ENCODE measurements at regions not wholly inside any gene's neighbourhood (a gene's known extent, or its start where the extent isn't known, plus 50 kb on each side); places are given as distances from the start of the nearest gene placed in this dataset.

- Mint-ChIP-seq H3K9me3 (peaks cover 7% of the 10 kb centered on the region), H3K4me3 (no peak overlapping the region), H3K4me1 (peaks cover 16% of the 10 kb centered on the region), H3K27ac (no peak overlapping the region), H3K36me3 (ENCODE audit: low read depth) (peaks cover 7% of the 10 kb centered on the region), H3K27me3 (ENCODE audit: low read depth) (peaks cover 7% of the 10 kb centered on the region)
- no peak for TF ChIP-seq CTCF (IDR thresholded peaks at IDR 0.05; ENCODE audit: unreplicated experiment in 3 of 3)
Observed at GRCh38 chr1:113194846-113195830, 122.1 kb downstream of the LRIG2 start.

- H3K36me3 Mint-ChIP-seq (ENCODE audit: low read depth) = peaks cover 7% of the 10 kb centered on the region
- TF ChIP-seq CTCF (IDR thresholded peaks at IDR 0.05; ENCODE audit: unreplicated experiment in 3 of 3) = no peak
- H3K9me3 Mint-ChIP-seq = peaks cover 5% of the 10 kb centered on the region
- H3K4me3 Mint-ChIP-seq = peak overlapping the region in 1 of 3 experiments; percentile 26
- H3K4me1 Mint-ChIP-seq = peaks cover 9% of the 10 kb centered on the region
- peaks cover 3% of the 10 kb centered on the region for H3K27me3 Mint-ChIP-seq (ENCODE audit: low read depth)
- H3K27ac Mint-ChIP-seq = peak overlapping the region; percentile 60 to 78 (median 73)
Observed at GRCh38 chr1:113197719-113198330, 124.8 kb downstream of the LRIG2 start.

- Mint-ChIP-seq H3K9me3 (no peaks in the 10 kb centered on the region), H3K4me1 (peaks cover 9% of the 10 kb centered on the region), H3K36me3 (ENCODE audit: low read depth) (no peaks in the 10 kb centered on the region), H3K4me3 (no peak overlapping the region), H3K27ac (no peak overlapping the region), H3K27me3 (ENCODE audit: low read depth) (peaks cover 3% of the 10 kb centered on the region)
- TF ChIP-seq CTCF (IDR thresholded peaks at IDR 0.05; ENCODE audit: unreplicated experiment in 3 of 3) = no peak
Observed at GRCh38 chr1:113198806-113199205, 125.8 kb downstream of the LRIG2 start.

GRCh38 chr1:113199760-113200455, 126.9 kb downstream of the LRIG2 start:
- peak overlapping the region in 2 of 3 experiments; percentile 41 for H3K27ac Mint-ChIP-seq
- H3K27me3 Mint-ChIP-seq (ENCODE audit: low read depth) = peaks cover 3% of the 10 kb centered on the region
- H3K36me3 Mint-ChIP-seq (ENCODE audit: low read depth) = no peaks in the 10 kb centered on the region
- H3K4me3 Mint-ChIP-seq = no peak overlapping the region
- no peak for TF ChIP-seq CTCF (IDR thresholded peaks at IDR 0.05; ENCODE audit: unreplicated experiment in 3 of 3)
- no peaks in the 10 kb centered on the region for H3K9me3 Mint-ChIP-seq
- peaks cover 9% of the 10 kb centered on the region for H3K4me1 Mint-ChIP-seq

- no peak overlapping the region for H3K4me3 Mint-ChIP-seq
- H3K4me1 Mint-ChIP-seq = peaks cover 9% of the 10 kb centered on the region
- TF ChIP-seq CTCF (IDR thresholded peaks at IDR 0.05; ENCODE audit: unreplicated experiment in 3 of 3) = no peak
- H3K9me3 Mint-ChIP-seq = no peaks in the 10 kb centered on the region
- H3K27ac Mint-ChIP-seq = no peak overlapping the region
- H3K27me3 Mint-ChIP-seq (ENCODE audit: low read depth) = peaks cover 6% of the 10 kb centered on the region
- H3K36me3 Mint-ChIP-seq (ENCODE audit: low read depth) = no peaks in the 10 kb centered on the region
Observed at GRCh38 chr1:113201560-113201959, 128.6 kb downstream of the LRIG2 start.

Measured in nephron (organoid).